HG03565 (cell line): ENCODE measurements at regions not wholly inside any gene's neighbourhood (a gene's known extent, or its start where the extent isn't known, plus 50 kb on each side); places are given as distances from the start of the nearest gene placed in this dataset.
"Not testable (repeated sequence)": the region's sequence is repeated elsewhere in the genome, so short reads cannot be mapped to it uniquely, and the experiment has no call there.

Experiments
- ATAC-seq: cut with Tn5 transposase; IDR thresholded peaks from one replicate; pipeline ENCODE4 v1.9.1; 2021; ENCODE audit warnings: mild to moderate bottlenecking, moderate library complexity; ENCODE audit not compliant: unreplicated experiment

DNA sequence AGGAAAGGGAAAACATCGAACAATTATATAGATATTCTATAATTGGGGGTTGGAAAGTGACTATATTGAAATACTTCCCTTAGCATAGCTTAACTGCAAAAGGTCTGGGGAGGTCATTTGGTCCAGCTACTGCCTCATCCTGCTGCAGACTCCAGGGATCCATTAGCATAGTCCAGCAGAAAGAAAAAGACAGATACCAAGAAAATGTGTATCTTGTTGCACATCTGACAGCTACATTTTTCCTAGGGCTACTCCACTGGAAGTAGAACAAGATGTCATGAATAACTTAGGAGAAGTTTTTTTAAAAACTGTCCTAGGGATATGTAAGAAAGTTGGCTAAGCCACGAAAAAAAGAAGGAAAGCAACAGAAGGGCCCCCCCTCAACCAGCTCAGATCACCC lies 92.9 kb upstream of the SLC30A5 start:
- ATAC-seq: no peak

- no peak for ATAC-seq
These were observed 92.2 kb upstream of the SLC30A5 start for GRCh38 chr5:69001627-69002026.

DNA sequence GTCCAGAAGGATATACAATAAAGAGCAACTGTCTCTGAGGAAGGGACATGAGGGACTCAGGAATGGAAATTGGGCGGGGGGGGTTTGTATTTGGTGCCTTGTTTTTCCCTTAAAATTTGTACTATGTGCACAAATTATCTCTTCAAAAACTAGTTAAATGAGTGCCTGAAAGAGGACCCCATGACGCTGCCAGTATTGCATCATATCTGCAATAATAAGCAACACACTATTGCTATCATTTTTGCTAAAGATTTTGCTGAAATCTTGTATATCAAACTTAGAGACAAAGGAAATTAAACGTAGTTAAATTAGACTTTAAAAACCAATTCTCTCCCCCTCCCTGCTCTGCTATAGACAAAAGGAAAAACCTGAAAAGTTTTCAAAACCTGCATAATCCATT lies 89.7 kb upstream of the SLC30A5 start:
- ATAC-seq: no peak

- ATAC-seq: no peak
These were observed 89.1 kb upstream of the SLC30A5 start for GRCh38 chr5:69004676-69005075.

DNA sequence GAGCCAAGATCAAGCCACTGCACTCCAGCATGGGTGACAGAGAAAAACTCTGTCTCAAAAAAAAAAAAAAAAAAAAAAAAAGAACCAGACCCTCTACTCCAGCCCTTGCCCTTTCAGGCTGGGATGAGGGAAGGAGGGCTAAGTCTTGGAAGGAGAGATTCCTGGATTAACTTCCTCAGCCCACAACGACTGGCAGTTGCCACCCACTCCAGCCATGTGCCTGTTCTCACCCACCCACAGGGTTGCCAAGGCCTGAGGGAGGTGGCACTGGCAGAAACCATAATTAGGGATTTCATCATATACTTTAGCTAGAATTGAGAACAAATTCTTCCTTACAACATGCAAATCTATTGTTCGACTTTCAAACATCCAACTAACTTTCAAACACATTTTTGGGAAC lies 87.8 kb upstream of the SLC30A5 start:
- ATAC-seq: no peak

- no peak for ATAC-seq
These were observed 86.7 kb upstream of the SLC30A5 start for GRCh38 chr5:69007163-69007562.

DNA sequence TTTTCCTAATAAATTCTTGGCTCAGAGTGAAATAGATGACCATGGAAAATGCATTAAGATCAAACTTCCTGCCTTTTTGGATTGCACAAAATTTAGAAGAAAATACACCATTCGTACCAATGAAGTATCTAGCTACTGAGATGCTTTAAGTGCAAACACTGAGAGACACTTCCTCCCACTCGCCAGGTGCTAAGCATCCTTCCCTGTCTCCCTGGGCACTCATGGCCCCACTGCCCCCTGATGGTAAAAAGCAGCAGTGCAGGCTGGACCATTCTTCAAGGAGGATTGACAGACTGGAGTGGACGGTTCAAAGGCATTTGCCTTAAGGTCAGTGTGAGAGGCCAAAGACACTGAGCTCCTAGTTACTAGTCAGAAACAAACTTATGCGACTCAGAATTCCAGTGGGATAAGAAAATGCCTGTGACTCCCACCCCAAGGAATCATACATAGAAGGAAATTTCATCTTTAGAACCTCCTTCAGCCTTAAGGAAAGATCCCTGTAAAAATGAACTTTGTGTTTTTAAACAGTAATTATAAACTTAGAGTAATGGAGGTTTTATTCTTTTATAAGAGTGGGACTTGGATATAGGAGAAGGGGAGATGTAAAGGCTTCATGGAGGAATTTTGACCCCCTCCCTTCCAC lies 86.0 kb upstream of the SLC30A5 start:
- peak; percentile 84 for ATAC-seq

GRCh38 chr5:69010476-69010875 lies 83.3 kb upstream of the SLC30A5 start:
- ATAC-seq: no peak

- ATAC-seq: no peak
These were observed 81.9 kb upstream of the SLC30A5 start for GRCh38 chr5:69011910-69012309.

DNA sequence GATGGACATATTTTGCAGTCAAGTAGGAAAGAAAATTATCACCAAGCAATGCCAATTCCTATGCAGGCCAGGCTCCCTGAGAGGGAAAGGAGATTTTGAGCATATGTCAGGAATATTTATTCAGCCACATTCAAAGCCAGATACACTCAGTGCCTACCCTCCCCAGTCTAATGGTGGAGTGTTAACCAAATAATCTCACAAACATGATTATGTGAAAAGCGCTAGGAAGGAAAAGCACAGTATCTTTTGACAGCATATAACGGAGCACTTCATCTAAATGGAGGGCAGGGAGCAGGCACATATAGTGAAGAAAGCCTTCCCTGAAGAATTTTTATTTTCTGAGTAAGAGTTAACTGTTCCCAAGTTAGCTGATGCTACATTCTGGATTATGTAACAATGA lies 80.3 kb upstream of the SLC30A5 start:
- no peak for ATAC-seq

DNA sequence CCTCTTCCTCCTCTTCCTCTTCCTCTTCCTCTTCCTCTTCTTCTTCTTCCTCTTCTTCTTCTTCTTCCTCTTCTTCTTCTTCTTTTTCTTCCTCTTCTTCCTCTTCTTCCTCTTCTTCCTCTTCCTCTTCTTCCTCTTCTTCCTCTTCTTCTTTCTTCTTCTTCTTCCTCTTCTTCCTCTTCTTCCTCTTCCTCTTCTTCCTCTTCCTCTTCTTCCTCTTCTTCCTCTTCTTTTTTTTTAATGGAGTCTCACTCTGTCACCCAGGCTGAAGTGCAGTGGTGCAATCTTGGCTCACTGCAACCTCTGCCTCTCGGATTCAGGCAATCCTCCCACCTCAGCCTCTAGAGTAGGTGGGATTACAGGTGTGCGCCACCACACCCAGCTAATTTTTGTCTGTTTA lies 79.8 kb upstream of the SLC30A5 start:
- not testable (repeated sequence) for ATAC-seq

DNA sequence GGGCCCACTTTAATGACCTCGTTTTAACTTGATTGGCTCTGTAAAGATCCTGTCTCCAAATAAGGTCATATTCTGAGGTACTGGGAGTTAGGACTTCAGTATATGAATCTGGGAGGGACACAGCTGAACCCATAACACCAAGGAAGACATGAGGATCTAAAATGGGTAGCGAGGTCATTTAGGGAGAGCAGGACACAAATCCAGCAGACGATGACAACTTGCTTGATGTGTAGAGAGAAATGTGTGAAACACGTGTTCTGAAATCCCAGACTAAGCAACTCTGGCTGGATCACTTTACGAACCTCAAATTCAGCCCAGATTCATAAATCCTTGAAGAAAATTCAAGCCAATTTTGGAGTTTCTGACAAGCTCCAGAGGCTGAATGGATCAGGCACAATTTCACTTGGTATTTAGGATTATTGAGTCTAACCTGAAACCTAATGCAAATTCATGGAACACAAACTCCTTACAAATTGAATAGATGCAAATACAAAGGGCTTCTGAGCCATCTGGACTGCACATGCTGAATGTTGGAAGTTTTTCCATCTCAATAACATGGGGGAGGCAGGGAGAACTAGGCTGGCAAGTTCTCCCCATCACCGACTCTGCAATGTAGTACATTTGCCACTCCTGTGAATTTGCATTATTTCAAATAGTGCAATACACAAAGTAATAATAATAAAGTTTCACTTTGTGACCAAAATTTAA lies 74.0 kb upstream of the SLC30A5 start:
- no peak for ATAC-seq

DNA sequence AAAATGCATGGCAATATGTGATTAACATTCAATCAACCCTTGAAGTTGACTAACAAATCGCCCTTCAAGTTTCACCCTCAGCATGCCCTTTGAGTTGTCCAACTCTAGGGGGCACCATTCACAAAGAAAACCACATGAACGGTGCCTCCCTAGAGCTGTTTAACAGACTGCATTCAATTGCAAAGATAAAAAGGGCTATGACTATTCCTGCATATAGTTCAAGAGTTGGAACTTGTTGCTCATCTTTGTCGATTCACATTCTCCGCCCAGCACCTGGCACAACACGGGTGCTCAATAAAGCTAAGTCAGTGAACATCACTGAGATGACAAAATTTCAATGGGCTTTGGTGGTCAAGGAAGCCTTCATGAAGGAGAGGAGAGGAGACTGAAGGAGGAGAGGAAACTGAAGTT lies 69.6 kb upstream of the SLC30A5 start:
- ATAC-seq: no peak

DNA sequence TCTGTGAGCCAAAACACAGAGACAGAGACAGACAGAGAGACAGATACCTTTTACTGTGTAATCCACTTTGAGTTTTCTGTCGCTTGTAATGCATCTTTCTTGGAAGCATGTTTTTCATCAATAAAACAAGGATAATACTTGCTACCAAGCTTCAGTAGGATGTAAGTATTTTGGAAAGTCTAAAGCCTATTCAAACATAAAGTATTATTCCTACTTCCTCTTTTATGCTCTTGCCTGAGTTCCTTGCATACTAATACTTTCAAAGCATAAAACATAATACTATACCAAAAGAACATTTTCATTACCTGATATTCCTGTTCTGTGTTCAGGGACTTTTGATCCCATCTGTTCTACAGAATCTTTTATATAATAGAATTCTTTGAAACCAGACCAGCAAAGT lies 64.5 kb upstream of the SLC30A5 start:
- ATAC-seq: no peak

DNA sequence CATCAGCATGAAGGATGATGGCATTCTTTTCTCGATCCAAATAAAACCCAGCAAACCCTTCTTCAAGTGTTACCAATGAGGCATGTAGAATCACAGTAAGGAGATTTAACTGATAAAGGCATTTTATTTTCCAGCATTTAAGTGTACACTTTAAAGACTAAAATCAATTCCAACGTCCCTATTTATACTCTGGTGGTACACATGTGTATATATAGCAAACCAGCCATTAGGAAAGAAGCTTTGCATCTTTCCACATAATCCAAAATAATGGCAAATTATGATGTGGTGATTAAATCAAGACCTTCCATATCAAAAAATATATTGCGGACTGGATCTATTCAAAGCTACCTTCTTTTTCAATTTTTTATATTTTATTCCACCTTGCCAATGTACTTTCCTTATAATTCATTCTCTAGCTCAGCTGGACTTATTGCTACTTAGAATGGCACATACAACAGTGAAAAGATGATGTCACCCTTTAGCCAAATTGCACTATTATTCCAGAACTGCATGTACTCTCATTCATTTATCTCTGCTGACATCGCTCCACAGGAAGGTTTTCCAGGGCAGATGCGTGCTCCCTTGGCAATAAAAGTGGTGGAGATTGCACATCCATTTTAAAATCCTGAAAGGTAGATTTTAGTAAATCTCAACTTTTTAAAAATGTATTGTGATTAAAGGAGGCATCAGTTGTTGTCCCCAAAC lies 63.3 kb upstream of the SLC30A5 start:
- ATAC-seq: no peak

GRCh38 chr5:69032009-69032408 lies 61.8 kb upstream of the SLC30A5 start:
- ATAC-seq: no peak

GRCh38 chr5:69033690-69034089 lies 60.1 kb upstream of the SLC30A5 start:
- no peak for ATAC-seq

- ATAC-seq: no peak
These were observed 58.9 kb upstream of the SLC30A5 start for GRCh38 chr5:69034898-69035297.

DNA sequence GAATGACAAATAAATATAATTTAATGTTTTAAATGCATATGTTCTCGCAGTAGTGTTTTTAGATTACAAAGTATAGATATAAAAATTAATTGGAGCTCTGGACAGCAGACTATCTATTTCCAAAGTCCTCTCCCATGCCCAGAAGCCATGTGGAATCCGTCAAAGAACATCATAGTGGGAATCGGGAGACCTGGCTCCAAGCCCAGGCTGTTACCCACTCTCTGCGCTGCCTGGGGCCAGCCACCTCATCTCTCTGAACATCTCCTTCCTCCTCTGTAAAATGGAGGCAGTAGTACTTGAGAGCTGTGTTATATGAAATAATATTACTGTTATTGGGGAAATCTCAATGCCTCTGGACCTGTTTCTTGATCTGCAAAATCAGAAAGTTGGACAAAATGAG lies 58.1 kb upstream of the SLC30A5 start:
- no peak for ATAC-seq

DNA sequence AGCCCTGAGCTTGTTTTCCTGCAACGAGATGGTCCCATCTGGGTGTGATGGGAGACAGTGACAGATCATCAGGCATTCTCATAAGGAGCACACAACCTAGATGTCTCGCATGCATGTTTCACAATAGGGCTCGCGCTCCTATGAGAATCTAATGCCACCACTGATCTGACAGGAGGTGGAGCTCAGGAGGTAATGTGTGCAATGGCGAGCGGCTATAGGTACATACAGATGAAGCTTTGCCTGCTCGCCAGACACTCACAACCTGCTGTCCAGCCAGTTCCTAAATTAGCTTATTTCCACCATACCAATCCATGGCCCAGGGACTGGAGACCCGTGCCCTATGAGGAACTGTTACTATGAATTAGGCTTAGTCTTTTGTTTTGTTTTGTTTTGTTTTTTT lies 55.3 kb upstream of the SLC30A5 start:
- no peak for ATAC-seq

DNA sequence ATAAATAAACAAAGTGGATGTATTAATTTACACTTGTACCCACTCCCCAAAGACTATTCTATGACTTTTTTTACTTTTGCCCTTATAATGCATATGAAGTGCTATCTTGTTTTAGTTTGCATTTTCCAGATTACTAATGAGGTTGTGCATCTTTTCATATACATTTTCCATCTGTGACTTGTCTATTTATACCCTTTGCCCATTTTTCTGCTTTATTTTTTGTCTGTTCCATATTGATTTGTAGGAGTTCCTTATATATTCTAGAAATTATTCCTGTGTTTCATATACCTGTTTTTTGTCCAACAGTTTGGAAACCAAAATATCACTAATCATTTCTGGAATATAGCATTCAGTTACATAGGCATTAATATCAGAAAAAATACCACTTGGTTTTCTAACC lies 54.0 kb upstream of the SLC30A5 start:
- no peak for ATAC-seq

DNA sequence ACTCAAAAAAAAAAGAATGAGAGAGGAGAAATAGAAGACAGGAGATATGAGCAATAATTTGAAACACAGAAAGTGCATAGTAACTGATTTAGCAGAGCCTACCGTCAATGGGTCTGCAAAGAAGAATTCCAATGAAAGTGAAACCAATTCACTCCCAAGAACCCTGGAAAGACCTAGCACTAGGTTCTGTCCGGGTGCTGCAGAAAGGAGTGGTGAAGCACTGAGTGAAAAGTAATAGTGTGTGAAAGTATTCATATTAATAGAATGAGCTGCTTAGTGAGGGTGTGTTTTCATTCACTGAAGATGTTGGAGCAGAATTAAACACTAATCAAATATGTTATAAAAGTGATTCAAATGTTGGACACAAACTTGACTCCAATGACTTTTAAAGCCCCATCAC lies 51.3 kb upstream of the SLC30A5 start:
- ATAC-seq: peak; percentile 18
